ENCODE measurements at regions not wholly inside any gene's neighbourhood (a gene's known extent, or its start where the extent isn't known, plus 50 kb on each side); places are given as distances from the start of the nearest gene placed in this dataset.

- Histone ChIP-seq H3K9me3 (replicated peaks; ENCODE audit: control insufficient read depth, insufficient read depth, low read length) (peaks cover 9% of the 10 kb centered on the region), H3K4me2 (ENCODE audit: insufficient read depth, low read length) (no peak overlapping the region), H3K4me1 (ENCODE audit: control insufficient read depth, extremely low read depth, insufficient read depth, low read length) (no peaks in the 10 kb centered on the region), H3K79me2 (ENCODE audit: control insufficient read depth, insufficient read depth, low read length) (no peaks in the 10 kb centered on the region), H3K9ac (replicated peaks; ENCODE audit: extremely low read depth, insufficient read depth, low read length) (no peak overlapping the region), H3K27ac (ENCODE audit: insufficient read depth, low read depth, low read length) (no peak overlapping the region), H3K9me1 (replicated peaks; ENCODE audit: control insufficient read depth, extremely low read depth, insufficient read depth, low read length) (no peaks in the 10 kb centered on the region), H3K4me3 (replicated peaks in 1 of 3; ENCODE audit: insufficient read depth in 1 of 3, low read depth in 1 of 3, low read length in 3 of 3) (no peak overlapping the region), H3K27me3 (ENCODE audit: control insufficient read depth in 2 of 2, insufficient read depth in 2 of 2, low read length in 2 of 2) (no peaks in the 10 kb centered on the region), H2AFZ (ENCODE audit: low read depth, low read length) (no peak overlapping the region), H3K36me3 (ENCODE audit: control insufficient read depth in 2 of 2, extremely low read depth in 1 of 2, insufficient read depth in 2 of 2, low read length in 2 of 2) (no peaks in the 10 kb centered on the region), H4K20me1 (replicated peaks; ENCODE audit: control insufficient read depth, extremely low read depth, insufficient read depth, low read length) (no peaks in the 10 kb centered on the region)
- no peak for FAIRE-seq
- intact Hi-C loops (cut with micrococcal nuclease), result no loop called here
- no peak for TF ChIP-seq EZH2 (IDR thresholded peaks at IDR 0.05; ENCODE audit: borderline replicate concordance, low read depth, low read length, severe bottlenecking)
- TF ChIP-seq CTCF (IDR thresholded peaks at IDR 0.05; ENCODE audit: extremely low read depth in 1 of 2, insufficient read depth in 1 of 2, low read depth in 1 of 2, low read length in 2 of 2), result no peak
- TF ChIP-seq MYC (IDR thresholded peaks at IDR 0.05; ENCODE audit: low read depth, low read length), result no peak
- TF ChIP-seq MAX (IDR thresholded peaks at IDR 0.05; ENCODE audit: insufficient read depth, insufficient read length), result no peak
- no peak for TF ChIP-seq GATA2 (IDR thresholded peaks at IDR 0.05; ENCODE audit: insufficient read depth, insufficient read length, low read depth, low read length)
- TF ChIP-seq POLR2AphosphoS5 (IDR thresholded peaks at IDR 0.05; ENCODE audit: insufficient read depth, low read depth, low read length), result no peak
- TF ChIP-seq JUN (IDR thresholded peaks at IDR 0.05; ENCODE audit: borderline replicate concordance, insufficient read depth, insufficient read length, low read depth), result no peak
- no peak for TF ChIP-seq POLR2A (IDR thresholded peaks at IDR 0.05; ENCODE audit: low read depth, low read length)
- TF ChIP-seq FOS (IDR thresholded peaks at IDR 0.05; ENCODE audit: borderline replicate concordance, insufficient read depth, low read length), result no peak
- dilution Hi-C loops (cut with MboI; ENCODE audit: extremely low pct_ligation_motif_present, low sequenced_read_pairs), result no loop called here
- no TSS peak for BruUV-seq (replicated peaks)
- CTCF ChIA-PET, result no interaction called here
- POLR2A ChIA-PET, result no interaction called here
- no peak for DNase-seq (ENCODE audit: low read depth, low spot score)
Measured at GRCh38 chr14:105865266-105865903, 339.0 kb downstream of the TMEM121 start.

Measured in endothelial cell of umbilical vein (primary cell).